DMS 273 (cell line): ENCODE measurements at regions not wholly inside any gene's neighbourhood (a gene's known extent, or its start where the extent isn't known, plus 50 kb on each side); places are given as distances from the start of the nearest gene placed in this dataset.
"Not testable (repeated sequence)": the region's sequence is repeated elsewhere in the genome, so short reads cannot be mapped to it uniquely, and the experiment has no call there.

Experiments used
- DNase-seq: peaks from one replicate; lab custom pipeline; 2025; ENCODE audit not compliant: unreplicated experiment; lab: John Stamatoyannopoulos, UW

- DNase-seq: no peak
Observed at GRCh38 chr2:14751581-14751980, 119.1 kb downstream of the LRATD1 start.

DNA sequence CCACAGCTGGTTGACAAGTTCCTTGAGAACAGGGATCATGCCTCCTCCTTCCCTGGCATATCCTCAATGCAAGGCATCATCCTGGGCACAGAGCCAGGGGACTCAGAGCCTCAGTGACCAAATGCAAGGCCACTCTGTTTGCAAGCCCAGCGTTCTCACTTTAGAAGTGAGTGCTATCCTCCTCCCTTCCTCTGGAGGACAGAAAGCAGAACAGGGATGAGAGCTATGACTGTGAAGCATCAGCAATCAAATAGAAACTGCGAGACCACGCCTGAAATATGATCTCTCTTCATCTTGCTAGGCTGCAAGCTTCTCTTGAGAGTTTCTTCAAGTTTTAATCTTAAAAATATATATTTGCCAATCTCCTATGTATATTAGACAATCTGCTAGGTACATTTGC, 119.8 kb downstream of the LRATD1 start:
- DNase-seq: no peak

DNA sequence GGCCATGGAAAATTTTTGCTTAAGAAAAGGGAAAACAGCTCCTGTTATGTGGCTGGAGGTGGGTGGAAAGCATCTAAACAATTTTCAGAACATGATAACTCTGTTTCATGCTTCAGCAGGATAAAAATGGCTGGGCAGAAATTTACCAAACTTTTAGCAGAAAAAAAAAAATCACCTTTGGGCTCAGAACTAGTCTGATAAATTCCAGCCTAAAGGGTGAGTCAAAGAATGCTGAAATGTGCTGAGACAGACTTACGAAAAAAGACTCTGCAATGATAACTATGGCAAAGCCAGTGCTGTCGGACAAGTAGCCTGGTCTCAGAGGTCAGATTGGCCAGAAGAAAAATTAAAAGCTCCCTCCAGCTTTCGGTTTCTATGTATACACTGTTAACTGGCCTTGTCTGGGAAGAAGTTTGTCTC, 123.6 kb downstream of the LRATD1 start:
- no peak for DNase-seq

- DNase-seq: no peak
Observed at GRCh38 chr2:14756981-14757657, 124.6 kb downstream of the LRATD1 start.

DNA sequence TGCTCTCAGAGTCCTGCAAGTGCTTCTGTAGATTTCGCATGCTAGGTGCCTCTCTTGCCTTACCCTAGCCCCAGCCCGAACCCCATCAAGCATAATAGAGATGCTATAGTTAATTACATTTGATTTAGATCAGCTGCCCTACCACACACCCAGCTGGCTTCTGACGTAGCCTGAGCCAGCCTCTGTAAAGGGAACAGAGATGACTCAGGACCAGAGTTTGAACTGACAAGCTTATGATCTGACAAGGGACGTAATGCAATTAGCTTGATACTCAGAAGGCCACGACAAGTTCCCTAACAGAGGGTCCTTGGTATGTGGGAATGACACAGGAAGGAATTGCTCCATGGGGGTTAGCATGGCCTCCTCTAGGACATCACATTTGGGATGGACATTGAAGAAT, 126.6 kb downstream of the LRATD1 start:
- no peak for DNase-seq

DNA sequence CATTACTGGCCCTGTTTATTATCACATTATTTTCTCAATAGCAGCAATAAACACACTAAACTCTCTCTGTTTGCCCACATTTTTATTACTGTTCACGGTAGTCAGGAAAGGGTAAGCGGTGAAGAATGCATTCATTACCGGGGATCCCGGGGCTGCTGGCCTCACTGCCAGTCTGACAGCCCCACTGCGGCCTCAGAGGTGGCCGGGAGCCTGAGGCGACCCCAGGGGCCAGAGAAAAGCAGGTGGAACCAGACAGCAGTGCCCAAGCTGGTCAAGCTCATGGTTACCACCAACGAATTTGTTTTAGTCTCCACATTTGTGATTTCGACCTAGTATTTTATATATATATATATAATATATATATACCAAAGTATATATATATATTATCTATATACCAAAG, 127.7 kb downstream of the LRATD1 start:
- DNase-seq: no peak

GRCh38 chr2:14761118-14761517, 128.6 kb downstream of the LRATD1 start:
- no peak for DNase-seq

DNA sequence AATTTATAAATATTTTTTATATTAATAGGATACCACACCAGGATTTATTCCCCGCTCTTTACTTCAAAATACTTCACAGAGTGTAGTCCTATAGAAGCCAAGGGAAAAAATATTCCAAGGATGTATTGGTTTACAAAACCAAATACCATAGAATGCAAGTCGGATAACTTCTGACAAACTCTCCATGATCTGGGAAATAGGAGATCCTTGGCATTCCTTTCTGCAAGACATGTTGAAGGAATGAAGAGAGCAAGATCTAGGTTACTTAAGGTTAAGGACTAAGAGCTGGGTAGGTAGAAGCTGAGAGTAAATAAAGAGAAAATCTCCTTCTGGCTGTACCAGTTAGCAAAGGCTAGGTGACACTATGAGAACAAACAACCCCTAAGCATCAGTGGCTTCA, 141.2 kb downstream of the LRATD1 start:
- no peak for DNase-seq

- no peak for DNase-seq
Observed at GRCh38 chr2:14774436-14774968, 142.0 kb downstream of the LRATD1 start.

DNA sequence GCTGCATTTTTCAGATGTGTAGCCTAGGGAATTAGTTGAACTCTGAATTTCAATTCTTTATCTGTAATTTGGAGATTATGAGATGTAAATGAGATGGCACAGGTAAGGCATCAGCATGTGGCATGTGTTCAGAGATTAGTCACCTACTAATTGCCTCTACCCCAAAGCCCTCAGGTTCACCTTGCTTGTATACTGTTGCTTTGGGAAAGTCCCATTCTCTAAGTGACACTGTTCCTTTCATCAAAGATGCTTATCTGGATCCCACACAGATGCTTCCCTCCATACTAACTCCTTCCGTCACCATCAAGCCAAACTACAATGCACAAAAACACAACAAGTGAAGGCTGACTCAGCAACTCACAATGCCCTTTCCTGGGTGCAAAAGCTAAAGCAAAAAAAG, 143.7 kb downstream of the LRATD1 start:
- DNase-seq: no peak

GRCh38 chr2:14778015-14778414, 145.5 kb downstream of the LRATD1 start:
- no peak for DNase-seq

GRCh38 chr2:14779252-14779651, 146.7 kb downstream of the LRATD1 start:
- DNase-seq: no peak

DNA sequence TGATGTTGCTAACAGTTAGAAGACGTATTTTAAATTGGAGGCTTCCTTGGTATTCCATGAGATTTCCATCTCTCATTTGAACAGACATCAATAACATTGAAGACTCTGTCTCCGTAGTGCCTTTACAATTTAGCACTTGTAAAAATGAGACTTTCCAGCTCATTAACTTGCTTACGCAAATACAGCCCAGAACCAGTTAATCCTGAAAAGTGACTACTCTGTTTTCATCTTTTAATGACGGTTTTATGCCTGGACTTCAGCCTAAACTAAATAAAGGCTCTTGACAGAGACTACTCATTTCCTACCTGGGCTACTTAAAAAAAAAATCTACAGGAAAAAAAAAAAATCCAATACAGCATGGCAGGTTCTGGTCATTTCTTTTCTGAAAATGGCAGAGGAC, 148.6 kb downstream of the LRATD1 start:
- DNase-seq: no peak

GRCh38 chr2:14788814-14789213, 156.3 kb downstream of the LRATD1 start:
- DNase-seq: not testable (repeated sequence)

- DNase-seq: no peak
Observed at GRCh38 chr2:14790041-14790640, 157.6 kb downstream of the LRATD1 start.

DNA sequence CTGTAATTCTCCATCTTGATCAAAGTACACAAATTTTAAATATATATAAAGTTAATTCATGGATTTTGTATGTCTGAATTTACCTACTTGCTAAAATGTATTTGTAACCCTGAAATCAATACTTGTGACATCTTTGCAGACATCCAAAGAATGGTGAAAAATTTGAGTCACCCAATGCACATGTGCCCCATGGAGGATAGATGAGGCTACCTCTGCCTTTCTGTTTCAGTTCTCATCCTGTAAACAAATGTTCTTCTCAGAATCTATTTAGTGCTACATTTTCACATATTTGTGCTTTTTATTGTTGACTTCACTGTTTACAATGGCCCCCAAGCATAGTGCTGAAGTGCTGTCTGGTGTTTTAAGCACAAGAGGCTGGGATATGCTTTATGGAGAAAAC, 171.5 kb downstream of the LRATD1 start:
- no peak for DNase-seq

DNA sequence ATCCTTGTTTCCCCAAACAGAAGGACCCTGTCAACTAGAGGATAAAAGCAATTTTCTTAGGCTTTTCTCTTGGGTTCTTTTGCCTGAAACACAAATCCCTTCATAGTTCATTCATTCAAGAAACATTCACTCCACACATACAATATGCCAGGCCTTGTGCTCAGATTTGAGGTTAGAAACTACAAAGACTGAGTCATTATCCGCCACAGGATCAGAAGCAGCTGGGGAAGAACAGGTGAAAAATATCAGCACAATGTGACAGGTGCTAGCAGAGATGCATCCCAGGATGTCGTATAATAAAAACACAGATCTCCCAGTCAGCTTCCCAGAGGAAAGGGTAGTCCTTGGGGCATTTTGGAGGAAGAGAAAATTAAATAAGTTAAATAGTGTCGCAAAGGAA, 172.4 kb downstream of the LRATD1 start:
- no peak for DNase-seq

DNA sequence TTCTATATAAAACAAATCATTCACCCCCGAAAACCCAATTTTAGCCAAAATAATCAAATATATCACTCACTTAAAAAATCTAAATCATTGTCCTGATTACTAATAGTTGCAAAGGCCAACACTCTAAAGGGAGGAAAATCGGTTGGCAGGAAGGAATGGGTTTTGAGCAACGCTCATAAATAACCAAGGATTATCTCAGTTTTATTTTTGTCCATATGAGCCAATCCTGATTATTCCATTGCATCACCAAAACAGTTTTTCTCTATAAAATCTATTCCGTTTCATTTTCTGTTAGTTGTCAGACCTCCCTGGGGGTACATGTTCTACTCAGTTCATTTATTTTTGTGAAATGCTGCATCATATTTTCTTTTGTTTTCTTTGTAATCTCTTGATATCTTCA, 174.1 kb downstream of the LRATD1 start:
- no peak for DNase-seq

- DNase-seq: no peak
Observed at GRCh38 chr2:14815201-14815600, 182.7 kb downstream of the LRATD1 start.

DNA sequence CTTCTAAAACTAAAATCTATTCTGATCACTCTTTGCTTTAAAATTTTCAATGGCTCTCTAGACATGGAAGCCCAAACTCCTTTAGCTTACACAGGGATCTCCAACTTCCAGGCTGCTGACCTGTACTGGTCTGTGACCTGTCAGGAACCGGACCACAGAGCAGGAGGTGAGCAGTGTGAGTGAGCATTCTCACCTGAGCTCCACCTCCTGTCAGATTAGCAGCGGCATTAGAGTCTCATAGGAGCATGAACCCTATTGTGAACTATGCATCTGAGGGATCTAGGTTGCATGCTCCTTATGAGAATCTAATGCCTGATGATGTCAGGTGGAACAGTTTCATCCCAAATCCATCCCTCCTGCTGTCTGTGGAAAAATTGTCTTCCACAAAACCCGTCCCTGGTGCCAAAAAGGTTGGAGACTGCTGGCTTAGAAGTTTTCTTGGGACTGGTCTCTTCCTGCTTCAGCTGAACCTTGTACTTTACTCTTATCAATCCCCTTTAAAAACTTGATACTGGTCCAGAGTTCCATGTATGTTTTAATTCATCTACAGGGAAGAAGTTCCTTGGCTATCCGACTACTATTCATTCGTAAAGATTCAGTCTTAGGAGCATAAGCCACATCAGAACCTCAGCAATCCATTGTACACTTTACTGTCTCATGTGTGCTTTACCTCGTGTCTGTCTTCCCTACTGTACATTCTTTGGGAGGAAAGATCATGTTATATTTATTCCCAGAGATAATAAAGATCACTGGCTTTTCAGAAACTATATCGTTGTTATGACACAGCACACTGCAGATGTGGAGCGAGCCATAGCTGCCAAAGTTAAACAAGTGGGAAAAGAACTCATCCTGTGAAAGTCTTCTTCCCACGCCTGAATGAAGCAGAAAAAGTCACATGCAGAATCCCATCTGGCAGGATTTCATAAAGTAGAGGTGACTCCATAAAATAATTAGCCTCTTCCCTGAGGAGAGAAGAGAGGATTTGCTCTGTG, 183.8 kb downstream of the LRATD1 start:
- no peak for DNase-seq

GRCh38 chr2:14817848-14818247, 185.3 kb downstream of the LRATD1 start:
- no peak for DNase-seq

DNA sequence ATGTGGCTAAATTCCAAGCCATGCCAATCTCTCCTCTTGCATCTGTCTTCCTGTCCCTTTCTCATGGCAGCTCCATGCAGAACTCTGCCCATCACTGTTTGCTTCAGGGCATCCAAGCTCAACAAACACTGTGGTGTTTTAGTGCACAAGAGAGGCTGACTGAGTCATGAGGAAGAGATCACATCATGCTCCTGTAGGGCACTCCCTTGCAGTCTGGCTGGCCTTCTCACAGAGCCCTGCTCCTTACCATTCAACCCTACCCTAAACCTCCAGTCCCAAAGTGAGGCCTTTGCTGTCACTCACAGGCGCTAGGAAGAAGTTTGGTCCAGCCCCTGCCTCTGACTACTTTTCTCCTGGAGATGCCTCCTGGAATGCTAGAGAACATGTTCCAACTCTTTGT, 194.0 kb downstream of the LRATD1 start:
- no peak for DNase-seq
